ENCODE measurements at regions not wholly inside any gene's neighbourhood (a gene's known extent, or its start where the extent isn't known, plus 50 kb on each side); places are given as distances from the start of the nearest gene placed in this dataset.
A peak's percentile ranks its signal among the peaks of the same experiment; 100 is the strongest.

DNA sequence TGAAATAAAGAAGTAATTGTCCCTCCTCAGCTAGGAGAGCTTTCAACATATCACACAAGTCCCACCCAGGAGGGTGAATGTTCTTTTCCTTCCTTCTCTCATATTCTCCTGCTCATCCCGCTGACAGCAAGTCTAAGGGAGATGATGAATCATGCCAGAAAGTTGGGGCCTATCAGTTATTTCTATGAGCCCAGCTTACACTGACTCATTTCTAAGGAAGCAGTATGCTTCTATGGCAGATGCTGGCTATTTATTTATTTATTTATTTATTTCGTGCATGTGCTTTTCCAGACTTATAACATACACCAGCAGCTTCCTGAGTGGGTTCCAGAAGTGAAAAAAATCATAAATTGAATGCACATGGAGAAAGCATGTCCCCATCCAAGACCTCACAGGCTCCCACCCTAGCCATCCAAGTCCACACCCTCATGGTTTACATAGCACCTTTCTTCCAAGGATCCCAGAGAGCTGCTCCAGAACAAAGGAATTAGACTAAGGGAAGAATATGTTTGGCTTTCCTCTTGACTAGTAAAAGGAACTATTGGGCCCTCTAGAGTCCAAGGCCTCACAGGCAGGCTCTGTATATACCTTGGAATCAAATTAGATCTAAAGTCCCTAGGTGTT lies 1074.2 kb upstream of the ZEB2 start:
- intact Hi-C loops (cut with DNase I): no loop called here
- peak in 2 of 42 donors; percentile 4 to 5 for DNase-seq

DNA sequence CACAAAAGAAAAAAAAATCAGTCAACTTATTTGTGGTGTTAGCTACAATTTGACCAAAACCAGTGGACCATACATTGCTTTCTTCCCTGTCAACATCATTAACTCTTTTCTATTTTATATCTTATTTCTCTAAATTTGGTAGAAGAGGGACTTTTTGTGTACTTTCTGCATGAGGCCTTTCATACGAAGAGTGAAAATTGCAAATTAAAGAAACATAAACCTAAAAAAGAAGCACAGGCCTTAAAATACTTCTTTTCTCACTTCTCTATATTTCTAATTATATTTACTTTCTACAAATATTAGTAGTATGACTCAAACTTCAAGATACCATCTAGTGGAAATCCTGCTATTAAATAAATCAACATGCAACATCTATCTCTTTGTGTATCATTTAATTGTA lies 1073.4 kb upstream of the ZEB2 start:
- DNase-seq: no peak
- intact Hi-C loops (cut with DNase I): no loop called here

DNA sequence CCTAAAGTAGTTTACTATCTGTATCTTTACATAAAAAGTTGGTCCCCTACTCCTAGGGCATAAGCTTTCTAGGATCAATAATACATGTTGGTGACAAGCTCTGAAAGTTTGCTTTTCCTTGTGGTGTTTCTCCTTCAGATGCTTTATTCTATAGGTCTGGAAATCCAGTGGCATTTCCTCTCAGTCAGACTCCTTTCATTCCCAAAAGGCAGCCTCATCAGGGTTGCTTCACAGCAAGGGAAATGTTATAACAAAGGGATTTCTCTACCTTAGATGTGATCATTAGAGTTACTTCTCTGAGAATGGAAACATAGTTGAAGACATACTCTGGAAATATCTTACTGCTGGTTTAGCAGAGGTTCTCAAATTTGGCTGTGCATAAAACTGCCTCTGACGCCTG lies 1072.4 kb upstream of the ZEB2 start:
- DNase-seq: no peak
- intact Hi-C loops (cut with DNase I): no loop called here

DNA sequence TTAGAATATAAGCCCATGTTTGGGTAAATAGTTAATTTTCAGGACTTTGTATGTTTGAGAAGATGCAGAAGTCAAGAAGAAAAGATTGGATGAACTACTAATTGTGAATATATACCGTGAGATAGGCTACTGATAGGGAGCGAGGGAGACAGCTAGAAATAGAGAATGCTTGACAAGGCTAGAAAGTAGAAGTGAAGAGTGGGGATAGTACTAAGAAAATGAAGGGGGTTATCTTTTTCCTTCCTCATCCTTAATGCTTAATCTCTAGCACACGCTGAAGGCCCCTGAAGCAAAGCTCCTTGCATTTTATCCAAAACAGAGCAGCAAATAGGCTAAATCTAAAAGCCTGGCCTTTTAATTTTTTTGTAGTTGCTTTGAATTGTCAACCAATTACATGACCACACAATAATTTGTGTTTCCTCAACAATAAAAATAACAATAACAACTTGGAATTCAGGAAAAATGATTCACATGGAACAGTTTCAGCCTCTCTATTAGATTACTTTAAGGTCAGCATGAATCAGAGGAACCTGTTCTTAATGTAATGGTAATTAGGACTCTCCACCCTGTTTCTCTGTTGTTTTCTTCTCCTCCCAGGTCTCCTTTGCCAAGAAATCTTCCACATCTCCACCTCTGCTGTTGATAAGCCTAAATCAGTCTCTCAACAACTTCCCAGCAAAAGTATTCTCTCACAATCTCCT lies 1071.3 kb upstream of the ZEB2 start:
- DNase-seq: no peak
- intact Hi-C loops (cut with DNase I): no loop called here

DNA sequence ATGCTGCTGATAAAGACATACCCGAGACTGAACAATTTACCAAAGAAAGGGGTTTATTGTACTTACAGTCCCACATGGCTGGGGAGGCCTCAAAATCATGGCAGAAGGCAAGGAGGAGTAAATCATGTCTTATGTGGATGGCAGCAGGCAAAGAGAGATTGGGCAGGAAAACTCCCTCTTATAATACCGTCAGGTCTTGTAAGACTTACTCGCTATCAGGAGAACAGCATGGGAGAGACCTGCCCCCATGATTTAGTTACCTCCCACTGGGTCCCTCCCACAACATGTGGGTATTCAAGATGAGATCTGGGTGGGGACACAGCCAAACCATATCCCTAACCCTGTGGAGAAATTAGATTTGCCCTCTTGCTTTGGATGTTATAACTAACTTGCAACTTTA lies 1068.0 kb upstream of the ZEB2 start:
- intact Hi-C loops (cut with DNase I): no loop called here
- no peak for DNase-seq

DNA sequence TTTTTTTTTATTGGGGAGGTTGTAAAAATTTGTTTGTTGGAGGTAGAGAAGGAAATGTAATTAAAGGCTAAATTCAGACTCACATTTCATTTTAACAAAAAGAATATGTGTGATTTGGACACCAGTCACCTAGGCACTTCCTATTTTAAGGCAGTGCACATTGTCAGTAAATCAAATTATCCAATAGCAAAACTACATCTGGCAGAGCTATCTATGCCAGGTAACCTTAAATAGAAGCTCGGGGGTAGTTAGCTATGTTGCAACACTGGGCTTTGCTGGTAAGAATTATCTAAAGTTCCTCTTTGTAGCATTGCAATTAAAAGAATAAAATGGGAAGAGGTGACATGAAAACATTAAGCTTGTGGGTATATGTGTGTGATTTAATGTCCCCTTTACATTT lies 1064.4 kb upstream of the ZEB2 start:
- intact Hi-C loops (cut with DNase I): no loop called here
- DNase-seq: no peak

DNA sequence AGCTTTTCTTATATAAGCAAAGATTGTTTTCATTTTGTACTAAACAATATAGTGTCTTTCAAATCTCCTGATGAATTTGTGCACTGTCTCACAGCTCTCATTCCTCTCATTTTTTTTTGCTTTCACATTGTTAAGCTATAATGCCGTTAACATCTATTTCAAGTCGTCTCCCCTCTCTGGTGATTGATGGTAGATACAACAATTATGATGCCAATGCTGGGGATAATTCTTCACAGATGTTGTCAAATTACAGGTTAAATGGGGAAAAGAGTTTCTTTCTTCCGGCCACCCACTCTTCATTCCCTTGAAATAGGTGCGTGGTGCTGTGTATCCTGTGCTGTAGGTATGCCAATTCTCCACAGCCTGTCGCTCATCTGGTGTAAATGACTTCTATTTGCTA lies 1053.7 kb upstream of the ZEB2 start:
- peak in 15 of 42 donors; percentile 4 to 46 (median 11) for DNase-seq
- intact Hi-C loops (cut with DNase I): no loop called here

DNA sequence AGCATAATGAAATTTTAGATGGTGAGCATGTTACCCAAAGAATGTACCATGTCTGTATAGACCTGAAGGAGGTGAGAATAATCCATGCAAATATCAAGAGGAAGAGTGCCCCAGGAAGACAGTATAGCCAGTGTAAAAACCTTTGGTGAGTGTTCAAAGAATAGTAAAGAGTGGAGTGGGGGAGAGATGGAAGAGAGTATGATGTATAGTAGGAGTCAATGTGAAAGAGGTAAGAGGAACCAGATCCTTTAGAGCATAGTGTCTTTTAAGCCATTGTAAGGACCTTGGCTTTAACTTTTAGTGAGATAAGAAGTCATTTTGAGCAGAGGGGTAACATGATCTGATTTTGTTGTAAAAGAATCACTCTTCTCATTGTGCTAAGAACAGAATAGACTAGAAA lies 1052.3 kb upstream of the ZEB2 start:
- intact Hi-C loops (cut with DNase I): no loop called here
- no peak for DNase-seq

DNA sequence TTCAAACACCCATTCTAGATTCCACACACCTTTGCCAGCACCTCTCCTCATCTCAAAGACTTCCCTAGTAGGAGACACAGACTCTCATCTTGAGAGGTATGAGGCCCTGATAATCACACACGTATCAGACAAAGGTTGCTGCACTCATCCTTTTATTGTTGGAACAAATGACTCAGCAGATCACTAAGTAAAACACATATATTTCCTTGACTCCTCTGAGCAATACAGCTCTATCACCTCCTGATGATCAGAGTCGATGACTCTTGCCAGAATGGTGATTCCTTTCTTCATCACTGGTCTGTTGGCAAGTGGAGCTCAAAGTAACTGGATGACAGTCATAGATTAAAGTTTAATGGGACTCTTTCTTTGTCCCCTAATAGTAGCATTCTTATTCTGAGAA lies 1049.2 kb upstream of the ZEB2 start:
- DNase-seq: no peak
- intact Hi-C loops (cut with DNase I): no loop called here

DNA sequence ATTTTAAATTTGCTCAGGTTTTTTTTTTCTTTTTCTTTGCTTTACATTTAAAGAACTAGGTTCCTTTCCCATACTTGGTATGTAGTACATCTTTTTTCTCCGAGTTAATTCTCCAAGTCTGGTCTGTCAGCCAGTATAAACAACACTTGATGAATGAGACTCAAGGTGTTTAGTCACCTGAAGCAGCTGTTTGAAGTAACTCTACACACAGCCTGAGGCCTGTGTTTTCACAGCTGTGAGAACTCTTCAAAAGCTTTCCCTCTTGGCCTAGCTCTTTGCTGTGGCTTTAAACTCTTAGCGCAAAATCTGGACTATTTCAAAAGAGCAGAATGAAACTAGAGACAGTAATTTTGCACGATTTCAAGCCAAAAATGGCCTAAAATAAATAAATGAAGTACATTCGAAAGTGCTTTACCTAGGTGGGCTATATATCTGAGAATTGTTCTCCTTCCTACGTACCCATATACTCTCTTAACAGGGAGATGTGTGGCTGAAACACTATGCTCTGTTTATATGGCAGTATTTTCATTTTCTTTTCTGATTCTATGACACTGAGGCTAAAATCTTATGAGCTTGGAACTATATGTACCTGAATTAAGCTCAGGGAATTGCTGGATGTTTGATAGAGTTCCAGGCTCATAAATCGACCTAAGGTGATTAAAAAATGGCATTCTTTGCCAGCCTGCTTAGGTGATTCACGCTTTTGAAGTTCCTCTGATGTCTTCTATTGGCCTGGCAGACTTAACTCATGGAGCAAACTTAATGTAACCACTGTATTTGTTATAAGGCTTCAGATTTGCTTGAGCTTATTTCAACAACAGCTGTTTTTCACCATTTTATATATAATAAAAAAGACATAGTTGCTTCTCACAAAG lies 1044.1 kb upstream of the ZEB2 start:
- no peak for DNase-seq
- intact Hi-C loops (cut with DNase I): no loop called here

DNA sequence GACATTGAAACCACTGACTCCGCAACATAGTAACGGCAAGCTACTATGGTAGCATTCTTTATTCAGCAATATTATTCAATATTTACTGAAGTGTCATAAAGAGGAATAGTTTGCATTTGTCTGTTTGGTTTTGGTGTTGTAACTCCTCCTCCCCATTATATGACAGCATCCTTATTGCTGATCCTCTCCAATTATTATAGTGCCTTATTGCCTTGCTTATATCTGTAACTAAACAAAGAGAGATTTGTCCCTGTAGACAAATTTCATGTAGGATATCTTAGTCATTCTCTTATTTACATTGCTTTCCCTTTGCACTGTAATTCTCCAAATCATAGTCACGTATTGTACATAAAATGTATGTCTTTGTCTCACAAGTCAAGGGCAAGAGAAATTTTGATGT lies 1041.2 kb upstream of the ZEB2 start:
- no peak for DNase-seq
- intact Hi-C loops (cut with DNase I): no loop called here

DNA sequence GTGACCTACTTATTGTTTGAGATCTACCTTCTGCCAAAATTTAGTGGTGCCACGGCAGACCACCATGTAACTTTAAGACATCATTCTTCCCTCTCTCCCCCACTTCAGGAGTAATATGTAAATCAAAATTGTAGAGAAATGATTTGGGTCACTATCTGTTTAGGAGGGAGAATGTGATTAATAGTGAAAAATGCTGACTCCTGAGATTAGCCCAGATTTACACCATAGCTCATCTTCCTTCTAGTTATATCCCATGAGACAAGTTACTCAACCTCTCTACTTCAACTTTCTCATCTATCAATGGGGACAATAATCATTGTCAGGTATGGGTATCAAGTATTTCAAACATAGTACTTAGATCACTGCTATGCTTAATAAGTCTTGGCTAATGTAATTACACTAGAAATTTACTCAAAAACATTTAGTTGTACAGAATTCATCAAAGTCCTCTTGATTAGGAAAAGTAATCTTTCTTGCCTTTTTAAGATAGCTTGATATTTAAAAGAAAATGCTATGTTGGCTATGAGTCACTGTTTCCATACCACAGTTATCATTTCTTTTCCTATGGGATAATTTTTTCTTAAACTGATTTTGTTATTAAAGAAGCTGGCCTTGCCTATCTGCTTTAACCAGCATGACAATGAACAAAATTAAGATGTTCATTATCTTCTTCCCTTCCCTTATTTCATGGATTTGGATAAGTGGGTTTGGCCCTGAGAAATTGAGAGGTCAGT lies 1038.9 kb upstream of the ZEB2 start:
- intact Hi-C loops (cut with DNase I): no loop called here
- no peak for DNase-seq

DNA sequence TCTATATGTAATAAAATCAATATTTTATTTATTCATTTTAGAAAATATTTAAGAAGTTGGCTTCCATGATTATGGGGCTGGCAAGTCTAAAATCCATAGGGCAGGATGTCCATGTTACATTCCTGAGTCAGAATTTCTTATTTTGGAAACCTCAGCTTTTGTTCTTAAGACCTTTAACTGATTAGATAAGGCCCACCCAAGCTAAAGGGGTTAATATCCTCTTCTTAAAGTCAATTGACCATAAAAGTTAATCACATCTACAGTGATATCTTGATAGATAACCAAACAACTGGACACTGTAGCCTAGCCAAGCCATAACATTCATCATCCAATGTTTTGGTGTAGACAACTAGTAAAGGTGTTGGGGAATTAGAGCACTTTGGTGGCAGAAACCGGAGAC lies 1035.4 kb upstream of the ZEB2 start:
- intact Hi-C loops (cut with DNase I): no loop called here

DNA sequence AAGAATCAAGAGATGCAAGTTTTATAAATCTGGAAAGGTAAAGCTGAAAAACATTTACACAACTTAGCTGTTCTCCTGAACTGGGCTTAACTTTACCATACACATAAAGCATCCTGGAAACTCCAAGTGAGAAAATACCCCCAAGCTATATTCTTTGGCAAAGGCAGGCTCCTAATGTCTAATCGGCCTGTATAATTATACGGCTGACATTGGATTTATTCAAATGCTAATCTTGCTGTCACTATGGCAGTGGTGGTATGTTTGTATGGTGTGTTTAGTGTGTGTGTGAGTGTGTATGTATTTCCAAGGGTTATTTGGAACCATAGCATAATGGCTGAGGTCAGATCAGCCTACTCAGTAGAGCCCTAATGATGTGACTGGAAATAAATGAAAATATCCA lies 1031.8 kb upstream of the ZEB2 start:
- intact Hi-C loops (cut with DNase I): no loop called here
- DNase-seq: no peak

More for the DNA sequence above, 1035.4 kb upstream of the ZEB2 start:
- DNase-seq: no peak

DNA sequence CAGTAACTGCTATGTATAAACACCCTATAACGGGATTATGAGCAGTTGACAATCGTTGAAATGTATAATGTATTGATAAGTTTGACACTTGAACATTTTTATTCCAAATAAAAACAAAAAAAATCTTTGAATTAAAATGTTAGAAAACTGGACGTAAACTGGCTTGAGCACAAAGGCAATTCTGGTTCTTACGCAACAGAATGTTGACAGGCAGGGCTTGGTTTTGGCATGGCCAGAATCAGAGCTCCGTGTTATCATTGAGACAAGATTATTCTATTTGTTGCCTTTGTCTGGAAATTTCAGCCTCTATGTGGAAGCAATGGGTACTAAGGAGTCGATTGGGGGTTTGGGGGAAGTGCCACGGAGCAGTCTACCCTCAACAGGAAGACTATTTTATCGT lies 1028.6 kb upstream of the ZEB2 start:
- DNase-seq: no peak
- intact Hi-C loops (cut with DNase I): no loop called here

DNA sequence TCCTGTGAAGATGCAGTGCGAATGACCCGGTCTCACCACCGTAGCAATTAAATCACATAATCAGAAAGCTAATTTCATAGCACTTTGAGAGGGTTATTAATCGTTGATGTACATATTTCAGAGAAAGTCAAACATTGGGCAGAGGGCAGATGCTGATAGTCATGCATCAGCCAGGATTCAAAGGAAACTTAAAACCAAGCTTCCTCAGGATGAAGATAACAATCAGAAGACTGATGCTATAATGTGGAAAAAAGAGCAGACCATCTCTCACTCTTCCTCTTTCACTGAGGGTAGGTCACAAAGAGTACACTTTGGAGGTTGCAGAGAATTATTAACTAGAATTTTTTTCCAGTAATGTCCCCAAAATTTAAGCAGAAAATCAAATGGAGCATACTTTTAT lies 1027.7 kb upstream of the ZEB2 start:
- no peak for DNase-seq
- intact Hi-C loops (cut with DNase I): no loop called here

DNA sequence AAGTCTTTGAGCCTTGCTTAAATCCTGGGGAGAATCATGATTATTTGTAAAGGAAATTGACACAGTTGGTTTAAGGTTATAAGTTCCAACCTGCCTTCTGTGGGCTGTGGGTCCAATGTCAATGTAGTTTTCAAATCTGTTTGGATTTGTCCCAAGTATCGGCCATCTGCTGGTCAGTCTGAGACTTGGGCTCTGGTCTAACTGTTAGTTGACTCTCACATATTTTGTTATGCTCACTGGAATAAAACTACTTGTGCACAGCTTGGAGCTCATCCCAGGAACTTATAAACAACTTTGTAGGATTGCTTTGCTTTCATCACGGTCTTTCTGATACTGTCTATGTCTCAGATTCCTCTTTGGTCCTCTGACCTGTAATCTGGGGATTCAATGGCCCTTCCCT lies 1026.2 kb upstream of the ZEB2 start:
- intact Hi-C loops (cut with DNase I): no loop called here
- no peak for DNase-seq

DNA sequence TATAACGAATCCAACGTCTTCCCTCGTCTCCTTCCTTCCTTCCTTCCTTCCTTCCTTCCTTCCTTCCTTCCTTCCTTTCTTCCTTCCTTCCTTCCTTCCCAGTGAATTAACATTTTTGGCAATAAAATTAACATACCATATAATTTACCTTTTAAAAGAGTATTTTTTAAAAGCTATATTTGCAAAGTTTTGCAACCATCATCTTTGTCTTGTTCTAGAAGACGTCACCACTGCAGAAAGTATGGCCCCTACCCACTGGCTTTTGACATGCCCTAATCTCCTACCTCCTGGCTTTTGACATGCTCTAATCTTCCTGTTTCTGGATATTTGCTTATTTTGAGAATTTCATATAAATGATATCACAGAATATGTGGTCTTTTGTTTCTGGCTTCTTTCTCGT lies 1023.9 kb upstream of the ZEB2 start:
- no peak for DNase-seq
- intact Hi-C loops (cut with DNase I): no loop called here

DNA sequence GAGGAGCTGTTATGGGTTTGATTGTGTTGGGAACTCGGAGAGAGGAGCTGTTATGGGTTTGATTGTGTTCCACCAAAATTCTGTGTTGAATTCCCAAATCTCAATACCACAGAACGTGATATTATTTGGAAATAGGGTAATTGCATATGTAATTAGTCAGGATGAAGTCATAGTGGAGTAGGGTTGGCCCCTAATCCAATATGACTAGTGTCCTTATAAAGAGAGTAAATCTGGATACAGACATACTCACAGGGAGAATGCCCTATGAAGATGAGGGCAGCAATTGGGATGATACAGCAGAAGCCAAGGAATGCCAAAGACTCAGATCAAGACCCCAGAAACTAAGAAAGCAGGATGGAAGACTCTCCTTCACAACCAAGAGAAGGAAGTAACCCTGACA lies 1023.2 kb upstream of the ZEB2 start:
- intact Hi-C loops (cut with DNase I): no loop called here
- DNase-seq: no peak

DNA sequence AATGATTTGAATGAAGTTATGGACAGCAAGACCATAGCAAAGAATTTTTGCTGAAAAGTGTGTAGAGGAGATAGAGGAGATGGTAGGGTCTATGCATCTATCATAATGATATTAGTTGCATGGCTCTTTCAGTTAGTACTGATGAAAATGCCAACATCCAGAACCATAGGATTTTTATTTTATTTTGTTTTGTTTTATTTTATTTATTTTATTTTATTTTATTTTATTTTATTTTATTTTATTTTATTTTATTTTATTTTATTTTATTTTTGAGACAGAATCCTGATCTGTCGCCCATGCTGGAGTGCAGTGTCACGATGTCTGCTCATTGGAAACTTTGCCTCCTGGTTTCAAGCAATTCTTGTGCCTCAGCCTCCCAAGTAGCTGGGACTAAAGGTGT lies 1021.1 kb upstream of the ZEB2 start:
- intact Hi-C loops (cut with DNase I): no loop called here

More for the DNA sequence above, 1021.1 kb upstream of the ZEB2 start:
- DNase-seq: no peak

Measured in head of caudate nucleus (tissue), 42 donors.